Osteoblast (primary cell): ENCODE measurements at regions not wholly inside any gene's neighbourhood (a gene's known extent, or its start where the extent isn't known, plus 50 kb on each side); places are given as distances from the start of the nearest gene placed in this dataset. TPM values are rescaled to one million over a fixed set of nuclear protein-coding genes. Genes with fewer than 3 reads are reported as not detected.
A peak's percentile ranks its signal among the peaks of the same experiment; 100 is the strongest.

Source experiments
- DNase-seq: peaks from one replicate; pipeline ENCODE4 v3.0.0; 2011; ENCODE audit warnings: low spot score, mixed read lengths; ENCODE audit not compliant: insufficient read length; ENCODE audit errors: missing footprints
- H2AFZ ChIP-seq: 2 replicates; pipeline ENCODE4 v1.6.0; 2011; ENCODE audit warnings: mild to moderate bottlenecking, low read length
- H3K27ac ChIP-seq: 2 replicates; pipeline ENCODE4 v1.5.1; 2011; ENCODE audit warnings: mild to moderate bottlenecking, low read depth, low read length, moderate library complexity
- H3K27me3 ChIP-seq: 2 replicates; pipeline ENCODE4 v1.6.0; 2012; ENCODE audit warnings: mild to moderate bottlenecking, control low read depth, inconsistent platforms, low read length, moderate library complexity; ENCODE audit not compliant: insufficient read depth
- H3K36me3 ChIP-seq: 2 replicates; pipeline ENCODE4 v1.5.1; 2011; ENCODE audit warnings: mild to moderate bottlenecking, low read length, control low read depth, moderate library complexity; ENCODE audit not compliant: insufficient read depth
- H3K4me1 ChIP-seq: 2 replicates; pipeline ENCODE4 v1.5.1; 2011; ENCODE audit warnings: mild to moderate bottlenecking, low read length, control low read depth, moderate library complexity; ENCODE audit not compliant: insufficient read depth
- H3K4me2 ChIP-seq: 2 replicates; pipeline ENCODE4 v1.6.0; 2011; ENCODE audit warnings: mild to moderate bottlenecking, low read length; ENCODE audit not compliant: insufficient read depth
- H3K4me3 ChIP-seq: fragments of 200-600 bp; sonication (generic); 3 replicates; pipeline ENCODE4 v1.5.1; 2012; ENCODE audit warnings: mild to moderate bottlenecking, low read length, inconsistent platforms; ENCODE audit not compliant: insufficient read depth
- H3K79me2 ChIP-seq: 2 replicates; pipeline ENCODE4 v1.6.0; 2012; ENCODE audit warnings: mild to moderate bottlenecking, low read length, control low read depth, inconsistent platforms; ENCODE audit not compliant: insufficient read depth
- H3K9me3 ChIP-seq: 2 replicates; pipeline ENCODE4 v1.5.1; 2011; ENCODE audit warnings: low read depth, low read length, control low read depth
- H4K20me1 ChIP-seq: 2 replicates; pipeline ENCODE4 v1.6.0; 2012; ENCODE audit warnings: mild to moderate bottlenecking, low read length, control low read depth; ENCODE audit not compliant: insufficient read depth
- small RNA-seq: library from RNA; depleted of rRNA; stranded (forward); fragments of <200 nt; gene quantifications from one replicate; pipeline ENCODE3, GENCODE V24; 2012
- TF ChIP-seq, protein P1 (sequence below): IDR thresholded peaks from 2 replicates; pipeline ENCODE4 v1.5.1; 2011; ENCODE audit warnings: mild to moderate bottlenecking, low read depth, low read length, moderate library complexity; ENCODE audit errors: extremely low read depth

DNA sequence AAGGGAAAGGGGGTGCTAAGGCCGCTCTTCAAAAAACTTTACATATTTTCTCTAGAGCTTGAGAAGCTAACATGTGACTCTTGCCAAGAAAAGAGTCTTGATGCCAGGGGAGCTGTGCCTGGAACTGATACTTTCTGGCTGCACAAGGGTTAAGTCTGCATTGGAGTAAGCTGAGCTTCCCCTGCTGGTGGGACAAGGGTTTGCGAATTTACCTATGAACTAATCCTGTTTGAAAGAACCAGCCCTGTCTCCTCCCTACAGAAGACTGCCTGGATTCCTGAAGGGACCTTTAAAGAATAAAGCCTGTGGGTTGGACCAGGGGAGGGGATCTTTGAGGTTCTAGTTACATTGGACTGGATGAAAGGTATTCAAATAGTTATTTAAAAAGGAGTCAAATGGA is 58.3 kb upstream of the EPHA3 start:
- Histone ChIP-seq H2AFZ (no peak overlapping the region), H3K4me2 (no peak overlapping the region), H3K4me3 (no peak overlapping the region), H3K27me3 (no peaks in the 10 kb centered on the region), H3K9me3 (no peaks in the 10 kb centered on the region), H3K79me2 (no peaks in the 10 kb centered on the region), H3K4me1 (no peaks in the 10 kb centered on the region), H4K20me1 (no peaks in the 10 kb centered on the region), H3K36me3 (no peaks in the 10 kb centered on the region), H3K27ac (no peak overlapping the region)
- DNase-seq, result no peak
- TF ChIP-seq, protein P1, sequence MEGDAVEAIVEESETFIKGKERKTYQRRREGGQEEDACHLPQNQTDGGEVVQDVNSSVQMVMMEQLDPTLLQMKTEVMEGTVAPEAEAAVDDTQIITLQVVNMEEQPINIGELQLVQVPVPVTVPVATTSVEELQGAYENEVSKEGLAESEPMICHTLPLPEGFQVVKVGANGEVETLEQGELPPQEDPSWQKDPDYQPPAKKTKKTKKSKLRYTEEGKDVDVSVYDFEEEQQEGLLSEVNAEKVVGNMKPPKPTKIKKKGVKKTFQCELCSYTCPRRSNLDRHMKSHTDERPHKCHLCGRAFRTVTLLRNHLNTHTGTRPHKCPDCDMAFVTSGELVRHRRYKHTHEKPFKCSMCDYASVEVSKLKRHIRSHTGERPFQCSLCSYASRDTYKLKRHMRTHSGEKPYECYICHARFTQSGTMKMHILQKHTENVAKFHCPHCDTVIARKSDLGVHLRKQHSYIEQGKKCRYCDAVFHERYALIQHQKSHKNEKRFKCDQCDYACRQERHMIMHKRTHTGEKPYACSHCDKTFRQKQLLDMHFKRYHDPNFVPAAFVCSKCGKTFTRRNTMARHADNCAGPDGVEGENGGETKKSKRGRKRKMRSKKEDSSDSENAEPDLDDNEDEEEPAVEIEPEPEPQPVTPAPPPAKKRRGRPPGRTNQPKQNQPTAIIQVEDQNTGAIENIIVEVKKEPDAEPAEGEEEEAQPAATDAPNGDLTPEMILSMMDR, result peak; percentile 42

DNA sequence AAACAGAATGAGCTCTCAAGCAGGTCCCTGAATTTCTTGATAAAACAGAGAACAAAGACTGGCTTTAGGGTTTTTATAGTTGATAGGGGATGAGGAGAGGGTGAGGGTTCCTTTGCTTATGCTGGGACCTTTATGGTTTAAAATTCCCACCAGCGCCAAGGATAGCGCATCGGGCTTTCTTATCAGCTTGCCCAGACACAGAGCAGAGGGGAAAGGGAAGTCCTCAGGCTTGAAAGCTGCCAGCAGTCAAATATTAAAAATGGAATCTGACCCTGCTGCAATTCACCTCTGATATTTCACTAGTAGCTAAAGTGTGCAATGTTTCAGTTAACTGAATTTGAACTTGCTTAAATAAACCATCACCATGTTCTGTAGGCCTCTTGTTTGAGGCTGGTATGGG is 55.0 kb upstream of the EPHA3 start:
- Histone ChIP-seq H3K4me3 (no peak overlapping the region), H3K27me3 (no peaks in the 10 kb centered on the region), H3K36me3 (no peaks in the 10 kb centered on the region), H3K9me3 (no peaks in the 10 kb centered on the region), H3K79me2 (no peaks in the 10 kb centered on the region), H4K20me1 (no peaks in the 10 kb centered on the region), H2AFZ (no peak overlapping the region), H3K4me2 (no peak overlapping the region), H3K4me1 (no peaks in the 10 kb centered on the region), H3K27ac (no peak overlapping the region)
- TF ChIP-seq, protein P1, result no peak
- DNase-seq, result peak; percentile 34

DNA sequence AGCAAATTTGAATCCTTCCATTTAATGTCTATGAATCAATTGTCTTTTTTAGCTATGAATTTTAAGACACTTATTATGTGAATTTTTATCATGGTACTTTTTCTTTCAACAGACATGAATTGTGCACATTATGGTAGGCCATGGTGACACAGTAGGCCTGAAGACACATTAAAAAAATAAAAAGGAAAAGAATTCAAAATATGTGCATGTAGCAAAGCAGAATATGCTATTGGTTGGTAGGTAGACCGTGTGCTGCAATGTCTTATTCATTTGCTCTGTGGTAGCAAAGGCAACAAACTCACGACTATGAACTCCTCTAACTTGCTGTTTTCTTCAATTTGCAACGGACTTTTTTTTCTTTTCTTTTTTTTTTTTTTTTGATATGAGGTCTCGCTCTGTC is 50.0 kb upstream of the EPHA3 start:
- no peaks in the 10 kb centered on the region for H3K36me3 ChIP-seq
- TF ChIP-seq, protein P1, result no peak
- H3K4me1 ChIP-seq, result peaks cover 8% of the 10 kb centered on the region
- H3K4me2 ChIP-seq, result no peak overlapping the region
- no peaks in the 10 kb centered on the region for H4K20me1 ChIP-seq
- H3K27ac ChIP-seq, result no peak overlapping the region
- no peak overlapping the region for H3K4me3 ChIP-seq
- H2AFZ ChIP-seq, result no peak overlapping the region
- DNase-seq, result no peak
- no peaks in the 10 kb centered on the region for H3K79me2 ChIP-seq
- no peaks in the 10 kb centered on the region for H3K27me3 ChIP-seq
- no peaks in the 10 kb centered on the region for H3K9me3 ChIP-seq

Small RNAs in the stretch of these regions (small RNA-seq; reads per million reads assigned to genes)
- gene RF00019, result not detected
